HCT116 (cell line): ENCODE measurements at regions not wholly inside any gene's neighbourhood (a gene's known extent, or its start where the extent isn't known, plus 50 kb on each side); places are given as distances from the start of the nearest gene placed in this dataset.

Experiments used
- ATAC-seq: fragments of 200-7000 bp; cut with Tn5 transposase; 2 replicates; pipeline ENCODE4 v1.9.1; 2020; ENCODE audit warnings: mild to moderate bottlenecking, moderate library complexity
- BruUV-seq: library from RNA; stranded (reverse); fragments of 400-500 nt; replicated peaks from 2 replicates; lab custom pipeline; 2021; lab: Mats Ljungman, UMichigan
- CTCF ChIA-PET: fragments of 300-600 bp; sonication (Branson Sonifier 250); formaldehyde crosslinking; loops from one replicate; lab custom pipeline; 2021; ENCODE audit warnings: antibody characterized with exemption; lab: Charles Lee
- POLR2A ChIA-PET: fragments of 300-600, 350-600 bp; sonication (Branson Sonifier 250); formaldehyde crosslinking; loops from one replicate; lab custom pipeline; 2021; ENCODE audit warnings: antibody characterized with exemption; lab: Charles Lee
- RAD21 ChIA-PET, 2 experiments: fragments of 300-600 bp; sonication (Branson Sonifier 250); formaldehyde crosslinking; loops; one replicate each; lab custom pipeline; 2023; ENCODE audit warnings: low total read pairs in 2 of 2; ENCODE audit not compliant: uncharacterized antibody in 2 of 2, unreplicated experiment in 2 of 2, low non-redundant PET in 1 of 2; lab: Charles Lee
- DNase-seq: peaks from one replicate; pipeline ENCODE4 v3.0.0-alpha.2; 2010; ENCODE audit warnings: low read depth, low spot score
- H2AFZ ChIP-seq: fragments of 200-600 bp; shearing (Covaris generic), sonication (generic); 2 replicates; pipeline ENCODE4 v1.6.1; 2017; ENCODE audit warnings: low read depth, mixed run types, mixed read lengths, antibody characterized with exemption, low read length; ENCODE audit not compliant: poor library complexity, severe bottlenecking
- H3K27ac ChIP-seq: 2 replicates; pipeline ENCODE4 v1.5.1; 2012; ENCODE audit warnings: low read depth, low read length
- H3K27me3 ChIP-seq: fragments of 200-600 bp; sonication (generic); 2 replicates; pipeline ENCODE4 v1.6.1; 2016; ENCODE audit warnings: mixed run types, low read length, mixed read lengths; ENCODE audit not compliant: insufficient read depth
- H3K36me3 ChIP-seq, 2 experiments: fragments of 200-500 bp in 1 of 2; fragments of 200-600 bp in 1 of 2; sonication (Bioruptor generic) in 1 of 2; sonication (generic) in 1 of 2; 2 replicates each; pipeline versions ENCODE4 v1.5.1 to v1.6.1; 2014 to 2016; ENCODE audit warnings: low read length in 2 of 2, inconsistent platforms in 1 of 2, mixed read lengths in 1 of 2, mixed run types in 1 of 2; ENCODE audit not compliant: insufficient read depth in 2 of 2, control insufficient read depth in 1 of 2
- H3K4me1 ChIP-seq, 2 experiments: fragments of 200-600 bp in 1 of 2; sonication (generic) in 1 of 2; 2 replicates each; pipeline versions ENCODE4 v1.5.1 to v1.6.1; 2012 to 2017; ENCODE audit warnings: low read length in 2 of 2, inconsistent platforms in 1 of 2, mild to moderate bottlenecking in 1 of 2, mixed read lengths in 1 of 2, mixed run types in 1 of 2, moderate library complexity in 1 of 2; ENCODE audit not compliant: insufficient read depth in 2 of 2, control insufficient read depth in 1 of 2
- H3K4me2 ChIP-seq: fragments of 200-600 bp; sonication (generic); 2 replicates; pipeline ENCODE4 v1.6.1; 2017; ENCODE audit warnings: mixed run types, low read length, mixed read lengths
- H3K4me3 ChIP-seq, 2 experiments: fragments of 200-600 bp in 1 of 2; sonication (generic) in 1 of 2; replicated peaks in 1 of 2; 2 replicates each; pipeline ENCODE4 v1.5.1; 2011 to 2016; ENCODE audit warnings: low read length in 2 of 2, control low read depth in 1 of 2, low read depth in 1 of 2, mild to moderate bottlenecking in 1 of 2, mixed read lengths in 1 of 2, mixed run types in 1 of 2
- H3K79me2 ChIP-seq: fragments of 200-600 bp; sonication (generic); 2 replicates; pipeline ENCODE4 v1.6.1; 2017; ENCODE audit warnings: mild to moderate bottlenecking, mixed run types, low read length, moderate library complexity, mixed read lengths; ENCODE audit not compliant: insufficient read depth
- H3K9ac ChIP-seq: fragments of 200-600 bp; sonication (generic); 2 replicates; pipeline ENCODE4 v1.6.1; 2016; ENCODE audit warnings: low read length, mixed read lengths
- H3K9me2 ChIP-seq: fragments of 200-600 bp; sonication (generic), shearing (Covaris generic); 2 replicates; pipeline ENCODE4 v1.6.1; 2017; ENCODE audit warnings: mixed run types, mild to moderate bottlenecking, moderate library complexity; ENCODE audit not compliant: insufficient read depth
- H3K9me3 ChIP-seq, 2 experiments: fragments of 200-500 bp in 1 of 2; fragments of 200-600 bp in 1 of 2; sonication (Bioruptor generic) in 1 of 2; sonication (generic) in 1 of 2; 2 replicates each; pipeline ENCODE4 v1.6.1; 2014 to 2017; ENCODE audit warnings: low read length in 2 of 2, mixed read lengths in 2 of 2, inconsistent platforms in 1 of 2, low read depth in 1 of 2, mild to moderate bottlenecking in 1 of 2, mixed run types in 1 of 2, moderate library complexity in 1 of 2; ENCODE audit not compliant: control insufficient read depth in 1 of 2, insufficient read depth in 1 of 2
- H4K20me1 ChIP-seq: fragments of 200-600 bp; sonication (generic), shearing (Covaris generic); 2 replicates; pipeline ENCODE4 v1.6.1; 2017; ENCODE audit warnings: mixed run types, mild to moderate bottlenecking, moderate library complexity; ENCODE audit not compliant: insufficient read depth
- ATF3 ChIP-seq: IDR thresholded peaks from 2 replicates; pipeline ENCODE4 v1.6.1; 2012
- CEBPB ChIP-seq: IDR thresholded peaks from 2 replicates; pipeline ENCODE4 v1.6.1; 2012; ENCODE audit warnings: low read depth
- CTCF ChIP-seq, 3 experiments: fragments of 200-600 bp in 1 of 3; sonication (generic) in 1 of 3; IDR thresholded peaks in 2 of 3; conservative IDR thresholded peaks in 1 of 3; 2 replicates each; pipeline ENCODE4 v1.5.1; 2012 to 2017; ENCODE audit warnings: low read depth in 2 of 3, low read length in 2 of 3, antibody characterized with exemption in 1 of 3, borderline replicate concordance in 1 of 3, control low read depth in 1 of 3, mild to moderate bottlenecking in 1 of 3, mixed read lengths in 1 of 3, mixed run types in 1 of 3, moderate library complexity in 1 of 3; ENCODE audit not compliant: insufficient read depth in 1 of 3
- EGR1 ChIP-seq: IDR thresholded peaks from 2 replicates; pipeline ENCODE4 v1.6.1; 2012; ENCODE audit warnings: low read depth
- ELF1 ChIP-seq: IDR thresholded peaks from 2 replicates; pipeline ENCODE4 v1.6.1; 2012; ENCODE audit warnings: low read depth, borderline replicate concordance
- JUND ChIP-seq: IDR thresholded peaks from 2 replicates; pipeline ENCODE4 v1.6.1; 2012
- REST ChIP-seq: IDR thresholded peaks from 2 replicates; pipeline ENCODE4 v1.6.1; 2012; ENCODE audit warnings: low read depth
- SIN3A ChIP-seq: IDR thresholded peaks from 2 replicates; pipeline ENCODE4 v1.6.1; 2012; ENCODE audit warnings: low read depth
- SP1 ChIP-seq: IDR thresholded peaks from 2 replicates; pipeline ENCODE4 v1.6.1; 2012; ENCODE audit warnings: low read depth
- SRF ChIP-seq: IDR thresholded peaks from 2 replicates; pipeline ENCODE4 v1.6.1; 2012; ENCODE audit warnings: low read depth
- TCF7L2 ChIP-seq: IDR thresholded peaks from 2 replicates; pipeline ENCODE4 v1.7.0; 2011; ENCODE audit warnings: borderline replicate concordance, inconsistent platforms; ENCODE audit not compliant: insufficient read depth, insufficient read length; ENCODE audit errors: extremely low read depth
- YY1 ChIP-seq: IDR thresholded peaks from 2 replicates; pipeline ENCODE4 v1.6.1; 2011; ENCODE audit warnings: low read length, low read depth, moderate library complexity, mild to moderate bottlenecking; ENCODE audit not compliant: insufficient replicate concordance; ENCODE audit errors: extremely low read depth
- ZBTB33 ChIP-seq: IDR thresholded peaks from 2 replicates; pipeline ENCODE4 v1.6.1; 2011; ENCODE audit warnings: mild to moderate bottlenecking, low read length, moderate library complexity; ENCODE audit not compliant: insufficient replicate concordance; ENCODE audit errors: extremely low read depth
- ZFX ChIP-seq: fragments of 450-650 bp; IDR thresholded peaks from 2 replicates; pipeline ENCODE4 v1.6.1; 2017
- ZNF274 ChIP-seq: fragments of 200-500 bp; sonication (Bioruptor generic); IDR thresholded peaks from 2 replicates; pipeline ENCODE4 v1.6.1; 2014; ENCODE audit warnings: mild to moderate bottlenecking, low read depth, low read length, inconsistent platforms
- intact Hi-C: fragments of 100-400 bp; cut with micrococcal nuclease; formaldehyde crosslinking; loops from 2 replicates; pipeline ENCODE4 v1.10.0; 2022

- Histone ChIP-seq H3K79me2 (no peaks in the 10 kb centered on the region), H3K9ac (no peak overlapping the region), H3K4me1 (no peaks in the 10 kb centered on the region), H3K9me3 (peaks cover 11 to 36% of the 10 kb centered on the region in 2 experiments; a peak in 2 of 4 replicates), H3K4me3 (no peak overlapping the region), H2AFZ (no peak overlapping the region), H3K4me2 (no peak overlapping the region), H3K27ac (no peak overlapping the region), H4K20me1 (no peaks in the 10 kb centered on the region), H3K27me3 (no peaks in the 10 kb centered on the region), H3K9me2 (no peaks in the 10 kb centered on the region), H3K36me3 (no peaks in the 10 kb centered on the region)
- no peak for TF ChIP-seq ATF3
- TF ChIP-seq ZBTB33: no peak
- no peak for TF ChIP-seq ZFX
- no peak for TF ChIP-seq ELF1
- no peak for TF ChIP-seq REST
- no peak for TF ChIP-seq SIN3A
- no peak for TF ChIP-seq YY1
- TF ChIP-seq CEBPB: no peak
- TF ChIP-seq SP1: no peak
- TF ChIP-seq CTCF (IDR thresholded peaks at IDR 0.05 in 2 of 3, conservative IDR thresholded peaks at IDR 0.05 in 1 of 3; ENCODE audit: borderline replicate concordance in 1 of 3, insufficient read depth in 1 of 3, low read depth in 2 of 3, low read length in 2 of 3): no peak
- TF ChIP-seq TCF7L2: no peak
- TF ChIP-seq JUND: no peak
- TF ChIP-seq ZNF274: no peak
- TF ChIP-seq EGR1: no peak
- no peak for TF ChIP-seq SRF
- ATAC-seq (no peak), DNase-seq (no peak)
- ChIA-PET CTCF (no interaction called here), RAD21 (no interaction called here), POLR2A (no interaction called here)
- intact Hi-C loops: no loop called here
- BruUV-seq: no TSS peak
These were observed 560.2 kb downstream of the PCDH17 start for GRCh38 chr13:58191754-58192153.
